ENCODE measurements at regions not wholly inside any gene's neighbourhood (a gene's known extent, or its start where the extent isn't known, plus 50 kb on each side); places are given as distances from the start of the nearest gene placed in this dataset.
"Not testable (repeated sequence)": the region's sequence is repeated elsewhere in the genome, so short reads cannot be mapped to it uniquely, and the experiment has no call there.

DNA sequence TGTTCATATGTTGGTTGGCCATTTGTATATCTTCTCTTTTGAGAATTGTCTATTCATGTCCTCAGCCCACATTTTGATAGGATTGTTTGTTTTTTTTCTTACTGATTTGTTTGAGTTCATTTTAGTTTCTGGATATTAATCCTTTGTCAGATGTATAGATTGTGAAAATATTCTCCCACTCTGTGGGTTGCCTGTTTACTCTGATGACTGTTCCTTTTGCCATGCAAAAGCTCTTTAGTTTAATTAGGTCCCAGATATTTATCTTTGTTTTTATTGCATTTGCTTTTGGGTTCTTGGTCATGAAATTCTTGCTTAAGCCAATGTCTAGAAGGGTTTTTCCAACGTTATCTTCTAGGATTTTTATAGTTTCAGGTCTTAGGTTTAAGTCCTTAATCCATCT is 740.7 kb upstream of the FAT3 start:
- H3K23ac ChIP-seq (ENCODE audit: low read depth, low read length); H3K27ac ChIP-seq (ENCODE audit: insufficient read depth, low read length); dilution Hi-C loops (cut with HindIII; ENCODE audit: low sequenced_read_pairs, unreplicated experiment); BruUV-seq (replicated peaks); H3K4me3 ChIP-seq (ENCODE audit: insufficient read depth, low read depth, low read length); H2BK15ac ChIP-seq (ENCODE audit: low read depth, low read length); H3K56ac ChIP-seq (ENCODE audit: extremely low read depth, insufficient read depth, low read length); H2BK120ac ChIP-seq (ENCODE audit: low read depth, low read length); H2AK5ac ChIP-seq (ENCODE audit: low read depth, low read length); H2AK9ac ChIP-seq (replicated peaks; ENCODE audit: low read depth, low read length, poor library complexity); H3K18ac ChIP-seq (ENCODE audit: low read depth, low read length); H4K5ac ChIP-seq (ENCODE audit: low read depth, low read length); POLR2A ChIA-PET (ENCODE audit: unreplicated experiment); H3K14ac ChIP-seq (replicated peaks; ENCODE audit: low read depth, low read length); ATAC-seq (ENCODE audit: low read depth); H3K9me3 ChIP-seq (ENCODE audit: control insufficient read depth, insufficient read depth, low read length); H3K4ac ChIP-seq (ENCODE audit: low read depth, low read length); H3K27me3 ChIP-seq (ENCODE audit: control insufficient read depth, insufficient read depth, low read length); H4K8ac ChIP-seq (ENCODE audit: low read depth in 2 of 2, low read length in 2 of 2); intact Hi-C loops (cut with micrococcal nuclease); H3K4me1 ChIP-seq (ENCODE audit: control insufficient read depth, insufficient read depth, low read length); H4K91ac ChIP-seq (ENCODE audit: insufficient read depth, low read depth, low read length); H3K9ac ChIP-seq (ENCODE audit: low read depth, low read length); H3K9me1 ChIP-seq (ENCODE audit: insufficient read depth, low read length); in situ Hi-C loops (cut with MboI; ENCODE audit: low sequenced_read_pairs); H4K20me1 ChIP-seq (ENCODE audit: insufficient read depth, low read length); H2AFZ ChIP-seq (replicated peaks; ENCODE audit: low read length, poor library complexity); CTCF ChIA-PET; H2BK20ac ChIP-seq (ENCODE audit: low read depth, low read length); H3K4me2 ChIP-seq (ENCODE audit: low read depth, low read length); DNase-seq; H3K36me3 ChIP-seq (ENCODE audit: control insufficient read depth, insufficient read depth, low read length); H2BK5ac ChIP-seq (ENCODE audit: low read depth, low read length, poor library complexity, severe bottlenecking); H3K79me1 ChIP-seq (ENCODE audit: low read depth in 1 of 2, low read length in 2 of 2): not testable (repeated sequence)
- WGBS, 2 experiments (ENCODE audit: extremely low coverage in 2 of 2, insufficient read length in 1 of 2): no CpG with 5 or more reads among the region's 1 CpG

DNA sequence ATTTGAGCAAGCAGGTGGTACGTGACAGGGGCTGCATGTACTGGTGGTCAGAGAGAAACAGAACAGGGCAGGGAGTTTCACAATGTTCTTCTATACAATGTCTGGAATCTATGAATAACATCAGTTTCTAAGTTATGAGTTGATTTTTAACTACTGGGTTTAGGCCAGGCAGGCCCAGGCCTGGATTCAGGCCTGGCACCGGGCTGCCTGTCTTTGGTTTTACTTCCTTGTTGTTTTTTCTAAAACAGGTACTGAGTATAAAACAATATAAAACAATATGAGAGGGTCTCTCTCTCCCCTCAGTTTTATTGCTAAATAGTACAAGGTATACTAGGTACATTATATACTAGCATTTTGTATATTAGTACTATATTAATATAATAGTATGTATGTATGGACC is 742.7 kb upstream of the FAT3 start:
- H3K9ac ChIP-seq (ENCODE audit: low read depth, low read length); H4K20me1 ChIP-seq (ENCODE audit: insufficient read depth, low read length); H3K4me2 ChIP-seq (ENCODE audit: low read depth, low read length); H3K4me3 ChIP-seq (ENCODE audit: insufficient read depth, low read depth, low read length); H3K36me3 ChIP-seq (ENCODE audit: control insufficient read depth, insufficient read depth, low read length); H3K27me3 ChIP-seq (ENCODE audit: control insufficient read depth, insufficient read depth, low read length); H4K5ac ChIP-seq (ENCODE audit: low read depth, low read length); H2AK9ac ChIP-seq (replicated peaks; ENCODE audit: low read depth, low read length, poor library complexity); H2BK15ac ChIP-seq (ENCODE audit: low read depth, low read length); H3K27ac ChIP-seq (ENCODE audit: insufficient read depth, low read length); POLR2A ChIA-PET (ENCODE audit: unreplicated experiment); H4K91ac ChIP-seq (ENCODE audit: insufficient read depth, low read depth, low read length); dilution Hi-C loops (cut with HindIII; ENCODE audit: low sequenced_read_pairs, unreplicated experiment); ATAC-seq (ENCODE audit: low read depth); H2BK20ac ChIP-seq (ENCODE audit: low read depth, low read length); H3K14ac ChIP-seq (replicated peaks; ENCODE audit: low read depth, low read length); H3K79me1 ChIP-seq (ENCODE audit: low read depth in 1 of 2, low read length in 2 of 2); H2AFZ ChIP-seq (replicated peaks; ENCODE audit: low read length, poor library complexity); H3K9me3 ChIP-seq (ENCODE audit: control insufficient read depth, insufficient read depth, low read length); BruUV-seq (replicated peaks); DNase-seq; H3K4ac ChIP-seq (ENCODE audit: low read depth, low read length); H3K4me1 ChIP-seq (ENCODE audit: control insufficient read depth, insufficient read depth, low read length); H2BK120ac ChIP-seq (ENCODE audit: low read depth, low read length); H2BK5ac ChIP-seq (ENCODE audit: low read depth, low read length, poor library complexity, severe bottlenecking); intact Hi-C loops (cut with micrococcal nuclease); H4K8ac ChIP-seq (ENCODE audit: low read depth in 2 of 2, low read length in 2 of 2); H3K23ac ChIP-seq (ENCODE audit: low read depth, low read length); H3K18ac ChIP-seq (ENCODE audit: low read depth, low read length); H2AK5ac ChIP-seq (ENCODE audit: low read depth, low read length); H3K9me1 ChIP-seq (ENCODE audit: insufficient read depth, low read length); in situ Hi-C loops (cut with MboI; ENCODE audit: low sequenced_read_pairs); CTCF ChIA-PET; H3K56ac ChIP-seq (ENCODE audit: extremely low read depth, insufficient read depth, low read length): not testable (repeated sequence)
- no CpG with 5 or more reads among the region's 2 CpGs for WGBS, 2 experiments (ENCODE audit: extremely low coverage in 2 of 2, insufficient read length in 1 of 2)

All from IMR-90 (cell line).